ENCODE measurements at regions not wholly inside any gene's neighbourhood (a gene's known extent, or its start where the extent isn't known, plus 50 kb on each side); places are given as distances from the start of the nearest gene placed in this dataset.

GRCh38 chr2:58517881-58518280 lies 276.8 kb upstream of the FANCL start:
- Histone ChIP-seq H3K9me3 (no peaks in the 10 kb centered on the region), H3K27ac (no peak overlapping the region), H3K27me3 (replicated peaks; ENCODE audit: insufficient read depth) (no peaks in the 10 kb centered on the region), H3K36me3 (no peaks in the 10 kb centered on the region), H3K4me3 (no peak overlapping the region), H3K4me1 (ENCODE audit: control insufficient read depth in 1 of 2, low read depth in 2 of 2) (no peaks in the 10 kb centered on the region)
- ATAC-seq (ENCODE audit: insufficient number of reproducible peaks, low FRiP score, low read depth), result no peak
- no peak for DNase-seq (ENCODE audit: low spot score)
- TF ChIP-seq, protein P1, sequence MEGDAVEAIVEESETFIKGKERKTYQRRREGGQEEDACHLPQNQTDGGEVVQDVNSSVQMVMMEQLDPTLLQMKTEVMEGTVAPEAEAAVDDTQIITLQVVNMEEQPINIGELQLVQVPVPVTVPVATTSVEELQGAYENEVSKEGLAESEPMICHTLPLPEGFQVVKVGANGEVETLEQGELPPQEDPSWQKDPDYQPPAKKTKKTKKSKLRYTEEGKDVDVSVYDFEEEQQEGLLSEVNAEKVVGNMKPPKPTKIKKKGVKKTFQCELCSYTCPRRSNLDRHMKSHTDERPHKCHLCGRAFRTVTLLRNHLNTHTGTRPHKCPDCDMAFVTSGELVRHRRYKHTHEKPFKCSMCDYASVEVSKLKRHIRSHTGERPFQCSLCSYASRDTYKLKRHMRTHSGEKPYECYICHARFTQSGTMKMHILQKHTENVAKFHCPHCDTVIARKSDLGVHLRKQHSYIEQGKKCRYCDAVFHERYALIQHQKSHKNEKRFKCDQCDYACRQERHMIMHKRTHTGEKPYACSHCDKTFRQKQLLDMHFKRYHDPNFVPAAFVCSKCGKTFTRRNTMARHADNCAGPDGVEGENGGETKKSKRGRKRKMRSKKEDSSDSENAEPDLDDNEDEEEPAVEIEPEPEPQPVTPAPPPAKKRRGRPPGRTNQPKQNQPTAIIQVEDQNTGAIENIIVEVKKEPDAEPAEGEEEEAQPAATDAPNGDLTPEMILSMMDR (IDR thresholded peaks at IDR 0.05), result no peak

DNA sequence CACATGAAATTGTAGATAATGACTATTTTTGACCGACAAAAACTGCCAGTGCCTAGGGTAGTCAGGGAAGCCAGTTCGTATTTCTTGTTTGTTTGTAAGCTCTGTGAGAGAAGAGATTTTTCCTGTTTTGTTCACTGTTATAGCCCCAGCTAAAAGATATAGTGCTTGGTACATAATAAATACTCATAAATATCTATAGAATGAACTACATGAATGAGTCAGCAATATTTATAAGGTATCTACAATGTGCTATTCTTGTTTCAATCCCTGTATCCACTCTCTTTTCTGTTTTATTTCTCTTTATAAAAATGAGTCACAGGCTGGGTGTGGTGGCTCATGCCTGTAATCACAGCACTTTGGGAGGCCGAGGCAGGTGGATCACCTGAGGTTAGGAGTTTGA lies 275.6 kb upstream of the FANCL start:
- TF ChIP-seq, protein P1 (IDR thresholded peaks at IDR 0.05), result no peak
- Histone ChIP-seq H3K27ac (no peak overlapping the region), H3K36me3 (no peaks in the 10 kb centered on the region), H3K4me3 (no peak overlapping the region), H3K9me3 (no peaks in the 10 kb centered on the region), H3K4me1 (ENCODE audit: control insufficient read depth in 1 of 2, low read depth in 2 of 2) (no peaks in the 10 kb centered on the region), H3K27me3 (replicated peaks; ENCODE audit: insufficient read depth) (no peaks in the 10 kb centered on the region)
- ATAC-seq (ENCODE audit: insufficient number of reproducible peaks, low FRiP score, low read depth) (no peak), DNase-seq (ENCODE audit: low spot score) (no peak)

DNA sequence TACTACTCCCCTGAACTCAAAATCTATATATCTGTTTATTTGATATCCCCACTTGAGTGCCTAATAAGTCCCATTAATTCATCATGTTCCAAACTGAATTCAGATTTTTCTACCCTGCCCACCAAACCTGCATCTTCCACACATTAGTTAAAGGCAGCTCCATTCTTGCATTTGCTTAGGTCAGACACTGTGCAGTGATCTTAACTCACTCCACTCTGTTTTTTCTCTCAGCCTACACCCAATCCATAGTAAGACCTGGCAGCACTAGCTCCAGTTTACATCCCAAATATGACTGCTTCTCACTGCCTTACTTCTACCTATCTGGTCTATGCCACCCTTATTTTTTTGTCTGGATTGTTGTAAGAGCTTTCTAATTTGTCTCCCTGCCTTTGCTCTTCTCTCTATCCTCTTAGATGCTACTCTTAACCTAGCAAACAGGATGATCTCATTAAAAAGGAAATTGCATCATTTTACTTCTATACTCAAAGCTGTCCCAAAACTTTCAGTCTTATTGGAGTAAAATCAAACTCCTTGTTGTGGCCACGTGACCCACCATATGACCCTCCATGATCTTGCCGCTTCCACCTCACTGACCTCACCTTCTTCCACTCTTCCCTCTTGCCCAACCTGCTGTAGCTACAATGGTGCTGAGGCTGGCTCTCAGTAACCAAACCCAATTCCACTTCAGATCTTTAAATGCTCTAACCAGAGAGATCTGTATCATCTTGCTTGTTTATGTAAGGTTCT lies 274.9 kb upstream of the FANCL start:
- DNase-seq (ENCODE audit: low spot score) (no peak), ATAC-seq (ENCODE audit: insufficient number of reproducible peaks, low FRiP score, low read depth) (no peak)
- TF ChIP-seq, protein P1 (IDR thresholded peaks at IDR 0.05), result no peak
- no peaks in the 10 kb centered on the region for H3K9me3 ChIP-seq
- no peak overlapping the region for H3K4me3 ChIP-seq
- H3K4me1 ChIP-seq (ENCODE audit: control insufficient read depth in 1 of 2, low read depth in 2 of 2), result no peaks in the 10 kb centered on the region
- no peak overlapping the region for H3K27ac ChIP-seq
- no peaks in the 10 kb centered on the region for H3K36me3 ChIP-seq
- no peaks in the 10 kb centered on the region for H3K27me3 ChIP-seq (replicated peaks; ENCODE audit: insufficient read depth)

- Histone ChIP-seq H3K4me1 (ENCODE audit: control insufficient read depth in 1 of 2, low read depth in 2 of 2) (no peaks in the 10 kb centered on the region), H3K27me3 (replicated peaks; ENCODE audit: insufficient read depth) (no peaks in the 10 kb centered on the region), H3K36me3 (no peaks in the 10 kb centered on the region), H3K4me3 (no peak overlapping the region), H3K27ac (no peak overlapping the region), H3K9me3 (no peaks in the 10 kb centered on the region)
- TF ChIP-seq, protein P1 (IDR thresholded peaks at IDR 0.05), result no peak
- DNase-seq (ENCODE audit: low spot score), result no peak
- no peak for ATAC-seq (ENCODE audit: insufficient number of reproducible peaks, low FRiP score, low read depth)
These were observed 273.1 kb upstream of the FANCL start for GRCh38 chr2:58514252-58514651.

GRCh38 chr2:58512878-58513277 lies 271.8 kb upstream of the FANCL start:
- H3K4me1 ChIP-seq (ENCODE audit: control insufficient read depth in 1 of 2, low read depth in 2 of 2), result no peaks in the 10 kb centered on the region
- H3K27me3 ChIP-seq (replicated peaks; ENCODE audit: insufficient read depth), result no peaks in the 10 kb centered on the region
- H3K9me3 ChIP-seq, result no peaks in the 10 kb centered on the region
- no peaks in the 10 kb centered on the region for H3K36me3 ChIP-seq
- no peak for ATAC-seq (ENCODE audit: insufficient number of reproducible peaks, low FRiP score, low read depth)
- H3K4me3 ChIP-seq, result no peak overlapping the region
- no peak for DNase-seq (ENCODE audit: low spot score)
- TF ChIP-seq, protein P1 (IDR thresholded peaks at IDR 0.05), result no peak
- H3K27ac ChIP-seq, result no peak overlapping the region
